NCI-H146 treated with DMSO at 0.1 percent for 48 hours (cell line): ENCODE measurements at regions not wholly inside any gene's neighbourhood (a gene's known extent, or its start where the extent isn't known, plus 50 kb on each side); places are given as distances from the start of the nearest gene placed in this dataset.

Source experiments
- DNase-seq: peaks from one replicate; lab custom pipeline; 2025; ENCODE audit not compliant: unreplicated experiment; lab: John Stamatoyannopoulos, UW

DNA sequence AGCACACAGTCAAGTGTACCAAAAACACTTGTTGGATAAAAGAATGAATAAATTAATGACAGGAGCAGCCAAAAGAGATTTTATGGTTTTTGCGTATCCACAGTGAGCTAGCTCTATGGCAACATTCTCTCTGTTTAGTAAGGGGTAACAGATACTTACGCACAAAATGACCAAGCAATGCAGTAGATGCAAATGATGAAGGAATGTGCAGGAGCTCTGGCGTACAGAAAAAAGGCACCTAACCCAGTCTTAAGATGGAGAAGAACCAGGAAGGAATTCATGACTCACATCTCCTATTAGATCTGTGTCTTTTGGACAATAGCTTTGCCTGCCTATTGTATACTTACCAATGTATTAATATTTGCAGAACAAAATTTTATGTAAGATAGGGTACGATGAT lies 191.9 kb upstream of the PREP start:
- DNase-seq = no peak

DNA sequence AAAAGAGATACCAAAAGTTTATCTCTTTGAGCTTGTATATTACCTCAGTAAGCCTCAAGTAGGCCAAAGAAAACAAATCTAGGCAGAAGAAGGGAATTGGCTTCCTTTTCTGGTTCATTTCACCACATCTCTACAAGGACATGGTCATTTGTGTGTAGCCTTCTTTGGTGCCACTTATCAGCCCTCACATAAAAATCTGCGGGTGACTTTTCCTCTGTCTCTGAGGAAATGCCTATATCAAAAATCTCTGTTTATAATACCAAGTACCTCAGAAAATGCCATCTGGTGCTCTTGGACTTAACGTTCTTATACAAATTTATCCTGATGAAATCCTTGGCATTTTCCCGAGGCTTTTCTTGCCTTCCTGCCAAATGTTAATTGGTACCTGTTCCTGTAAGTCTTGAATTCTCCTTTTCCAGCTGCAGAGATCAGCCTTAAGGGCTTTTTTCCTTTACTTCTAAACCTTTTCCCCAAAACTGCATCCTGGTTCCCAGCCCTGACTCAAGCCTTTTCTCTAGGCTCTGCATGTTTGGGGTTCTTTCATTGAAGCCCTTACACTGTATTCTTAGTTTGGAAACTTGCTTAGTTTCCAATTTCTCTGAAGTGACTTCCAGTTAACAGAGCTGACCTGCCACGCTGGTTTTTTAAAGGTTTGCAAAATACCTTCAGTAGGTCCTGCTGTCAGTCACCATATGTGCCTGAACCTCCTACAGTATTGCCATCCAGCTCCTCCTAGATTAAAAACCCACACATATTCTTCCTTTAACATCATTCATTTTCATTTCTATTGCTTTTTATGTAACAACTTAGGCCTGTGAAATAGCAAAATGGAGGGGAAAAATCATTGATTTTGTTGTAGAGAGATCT lies 191.2 kb upstream of the PREP start:
- no peak for DNase-seq

DNA sequence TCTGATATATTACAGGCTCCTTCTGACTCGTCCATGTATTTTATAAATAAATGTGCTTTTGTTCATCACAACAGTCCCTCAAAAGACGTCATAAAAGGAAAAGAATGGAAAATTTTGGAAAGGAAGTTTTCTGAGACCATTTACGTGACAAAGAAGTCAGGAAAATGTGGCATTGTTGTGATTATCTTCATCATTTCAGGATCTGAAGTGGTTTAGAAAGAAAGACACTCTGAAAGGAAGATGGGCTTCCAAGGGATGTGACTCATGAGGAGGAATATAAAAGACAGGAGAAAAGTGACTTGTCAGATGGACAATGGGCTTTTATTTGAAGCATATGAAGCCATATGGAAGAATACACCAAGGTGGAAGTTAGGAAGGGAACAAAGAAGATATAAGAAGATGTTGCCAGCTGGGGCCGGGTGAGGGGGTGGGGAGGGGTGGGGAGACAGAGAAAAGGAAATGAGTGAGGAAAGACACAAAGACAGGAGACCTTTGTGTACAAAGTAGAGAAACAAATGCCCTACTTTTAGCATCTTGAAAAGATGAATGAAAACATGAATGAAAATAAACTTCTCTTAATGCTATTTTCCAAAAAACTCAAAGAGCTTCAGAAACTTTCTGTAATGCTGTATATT lies 190.3 kb upstream of the PREP start:
- no peak for DNase-seq

DNA sequence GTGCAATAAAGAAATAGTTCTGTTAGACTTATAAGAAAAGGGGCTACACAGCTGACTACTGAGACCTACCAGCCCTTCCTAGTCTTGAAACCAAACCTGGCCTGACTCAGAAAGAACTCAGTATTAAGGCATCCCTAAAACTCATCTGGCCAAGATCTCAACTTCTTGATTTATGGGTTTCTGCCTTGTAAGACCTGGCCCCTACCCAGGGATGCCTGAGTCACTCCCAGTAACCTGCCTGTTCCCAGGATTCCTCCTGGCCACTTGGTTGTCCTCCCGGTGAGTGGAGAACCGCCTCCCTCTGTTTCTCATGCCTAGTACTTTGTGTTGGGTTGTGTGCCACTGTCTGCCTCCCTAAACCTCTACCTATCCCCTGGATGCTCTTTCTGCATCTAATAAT lies 189.4 kb upstream of the PREP start:
- no peak for DNase-seq

DNA sequence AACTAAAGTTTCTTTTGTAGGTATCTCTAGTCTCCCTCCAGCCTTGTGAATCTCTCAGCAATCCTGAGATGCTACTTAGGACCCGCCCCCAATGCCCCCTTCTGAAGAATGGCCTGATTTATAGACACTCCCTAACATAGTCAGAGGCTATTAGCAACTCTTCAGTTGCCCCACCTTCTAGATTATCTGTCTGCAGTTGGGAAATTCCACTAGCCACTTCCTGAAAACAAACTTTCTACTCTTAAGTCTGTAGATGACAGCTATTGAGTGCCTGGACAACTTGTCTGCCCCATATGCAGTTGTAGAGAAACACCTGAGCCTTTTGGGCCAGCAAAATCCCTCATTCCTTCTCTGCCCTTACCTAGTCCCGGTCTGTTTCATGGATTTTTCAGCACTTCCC lies 188.2 kb upstream of the PREP start:
- no peak for DNase-seq

DNA sequence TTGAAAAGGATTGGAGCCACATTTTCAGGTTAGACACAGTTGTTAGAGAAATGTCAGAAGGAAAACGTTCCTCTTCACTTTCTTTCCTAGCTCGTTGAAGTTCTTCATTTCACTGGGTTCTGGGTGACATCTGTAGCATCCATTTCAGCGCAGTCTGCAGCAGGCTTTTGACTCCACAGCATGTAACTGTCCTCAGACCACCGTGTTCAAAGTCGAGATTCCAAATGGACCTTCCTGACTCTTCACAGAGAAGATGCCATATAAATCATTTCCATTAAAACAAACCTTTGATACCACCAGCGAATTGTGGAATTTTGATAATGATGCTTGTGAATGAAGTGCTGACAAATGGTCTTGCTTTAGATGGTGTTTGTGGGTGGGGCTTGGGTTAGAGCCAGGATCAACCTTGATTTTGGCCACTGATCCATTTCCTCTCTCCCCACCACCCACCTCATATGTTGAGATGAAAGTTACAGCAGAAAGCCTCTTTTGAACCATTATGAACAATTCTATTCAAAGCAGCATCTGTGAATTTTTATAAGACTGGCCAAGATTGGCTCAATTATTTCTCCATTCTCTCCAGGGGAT lies 185.3 kb upstream of the PREP start:
- no peak for DNase-seq

DNA sequence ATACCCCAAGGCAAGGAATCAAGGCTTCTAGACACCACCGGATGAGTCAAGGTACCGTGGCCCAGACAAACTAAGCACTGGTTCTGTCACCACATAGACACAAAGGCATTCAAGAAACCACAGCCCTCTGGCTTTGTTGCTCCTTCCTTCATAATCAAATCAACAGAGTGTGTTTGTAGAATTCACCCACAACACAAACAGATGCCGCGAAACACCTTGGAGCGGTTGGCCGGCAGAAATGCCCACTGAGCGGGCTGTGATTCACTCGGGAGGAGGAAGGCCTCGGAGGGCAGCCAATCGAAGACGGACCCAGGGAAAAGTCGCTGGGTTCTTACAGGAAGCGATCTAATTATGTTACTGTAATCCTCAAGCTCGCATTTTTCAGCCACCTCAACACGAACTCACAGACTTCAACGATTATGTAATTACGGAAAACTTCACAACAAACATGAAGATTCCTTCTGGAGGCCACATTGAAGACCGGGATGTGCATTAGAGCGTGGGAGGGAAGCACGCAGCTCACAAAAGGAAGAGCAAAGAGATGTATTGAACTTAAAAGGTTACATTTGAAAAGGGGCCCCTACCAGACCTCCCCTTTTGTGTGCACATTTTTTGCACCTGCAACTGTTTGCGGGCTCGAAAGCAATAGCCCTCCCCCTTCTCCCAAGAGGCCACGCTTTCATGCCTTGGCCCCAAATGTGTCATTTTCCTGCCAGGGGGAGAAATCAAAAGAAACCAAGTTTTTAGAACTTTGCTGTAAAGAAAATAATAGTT lies 184.7 kb upstream of the PREP start:
- no peak for DNase-seq

DNA sequence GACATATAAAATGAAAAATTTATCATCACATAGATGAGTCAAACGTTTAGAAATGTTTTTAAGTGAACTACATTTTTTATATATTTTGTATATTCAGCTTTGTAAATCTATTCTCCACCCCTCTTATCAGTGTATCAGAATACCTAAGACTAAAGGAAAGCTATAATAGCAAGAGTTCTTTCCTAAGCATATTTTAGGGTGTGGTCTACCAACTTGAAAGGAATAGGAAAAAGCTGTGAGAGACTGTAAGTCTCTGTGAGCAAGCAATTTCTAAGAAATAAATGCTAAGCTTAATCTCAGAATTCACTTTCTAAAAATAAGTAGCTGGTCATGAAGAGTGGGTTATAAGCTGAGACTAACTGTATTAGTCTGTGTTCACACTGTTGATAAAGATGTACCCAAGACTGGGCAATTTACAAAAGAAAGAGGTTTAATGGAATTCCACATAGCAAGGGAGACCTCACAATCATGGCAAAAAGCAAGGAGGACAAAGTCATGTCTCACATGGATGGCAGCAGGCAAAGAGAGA lies 175.4 kb upstream of the PREP start:
- no peak for DNase-seq

DNA sequence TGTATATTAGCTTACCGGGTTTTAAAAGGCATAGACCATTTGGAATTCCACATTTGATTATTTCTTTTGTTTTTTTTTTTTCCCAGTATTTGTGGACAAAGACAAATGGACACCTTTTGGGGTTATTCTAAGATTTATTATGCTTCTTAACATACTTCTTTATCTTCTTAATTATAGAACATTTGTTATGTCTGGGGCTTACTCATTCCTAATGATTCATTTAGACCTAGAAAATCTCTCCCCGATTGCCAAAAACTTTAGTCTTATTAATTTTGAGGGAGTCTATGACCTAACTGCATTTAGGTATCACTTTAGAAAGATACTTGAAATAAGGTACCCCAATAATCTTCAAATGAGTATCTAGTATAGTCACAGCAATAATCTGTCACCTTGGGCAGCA lies 170.7 kb upstream of the PREP start:
- DNase-seq = no peak

DNA sequence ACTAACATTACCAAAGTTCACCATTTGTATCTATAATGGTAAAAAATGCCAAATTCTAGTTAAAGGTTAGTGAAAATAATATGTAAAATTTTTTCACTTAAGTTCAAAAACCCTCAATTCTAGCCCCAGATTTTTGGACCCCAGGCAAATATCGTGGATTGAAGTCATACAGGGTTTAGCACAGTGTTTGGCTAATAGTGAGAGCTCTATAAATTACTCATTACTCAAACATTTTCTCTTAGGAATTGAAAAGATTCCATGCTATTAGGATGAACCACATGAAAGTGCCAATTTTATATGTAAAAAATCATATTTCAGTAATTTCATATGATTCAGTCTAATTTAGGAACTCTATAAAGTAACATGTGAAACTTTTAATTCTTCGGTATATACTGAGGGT lies 170.3 kb upstream of the PREP start:
- DNase-seq = no peak

DNA sequence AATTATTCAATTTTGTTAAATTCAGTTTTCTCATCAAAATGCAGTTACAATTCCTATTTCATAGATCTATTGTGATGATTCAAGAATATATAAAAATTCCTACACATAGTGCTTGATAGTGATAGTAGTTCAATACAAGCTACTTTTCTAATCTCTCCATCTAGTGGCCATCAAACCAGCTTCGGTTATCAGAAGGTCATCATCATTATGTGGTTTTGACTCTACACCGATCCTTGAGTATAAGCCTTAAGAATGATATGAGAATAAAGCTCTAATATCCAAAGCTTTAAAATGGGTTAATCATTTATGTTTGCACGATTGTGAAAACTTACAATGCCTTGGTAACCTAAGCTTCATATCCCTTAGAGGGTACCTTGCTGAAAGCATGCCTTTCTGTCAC lies 167.5 kb upstream of the PREP start:
- DNase-seq = no peak

DNA sequence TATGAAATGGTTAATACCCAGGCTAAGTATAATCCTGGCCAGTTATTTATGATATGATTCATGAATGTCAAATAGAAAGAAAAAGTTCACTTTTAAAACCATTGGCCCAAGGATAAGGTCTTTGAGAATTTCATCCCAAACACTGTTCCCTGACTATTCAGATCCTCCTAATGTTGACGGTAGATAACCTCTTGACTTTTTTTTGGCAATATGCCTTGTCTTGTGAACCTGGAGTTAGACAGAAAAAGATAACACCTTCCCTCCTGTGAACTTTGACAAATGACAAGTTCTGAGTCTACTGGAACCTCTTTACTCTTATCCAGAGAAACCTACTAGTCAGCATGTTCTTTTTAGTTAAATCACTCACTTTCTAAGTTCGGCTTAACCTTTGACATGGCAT lies 166.8 kb upstream of the PREP start:
- no peak for DNase-seq

DNA sequence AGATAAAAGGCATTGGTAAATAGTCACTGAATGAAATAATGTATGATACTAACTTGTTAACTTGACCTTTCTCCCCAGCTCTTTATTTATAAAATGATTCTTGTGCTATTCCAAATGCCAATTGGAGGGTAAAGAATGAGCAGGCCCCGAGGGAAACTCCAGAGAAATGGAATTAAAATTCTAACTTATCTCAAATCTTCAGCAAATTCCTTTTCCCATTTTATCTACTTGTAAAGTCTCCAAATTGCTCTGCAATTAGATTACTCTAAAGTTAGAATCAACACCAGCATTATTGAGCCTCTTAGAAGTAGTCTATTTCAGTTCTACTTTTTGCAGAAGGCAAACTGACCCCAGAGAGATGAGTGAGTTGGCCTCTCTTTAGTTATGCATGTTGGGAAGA lies 165.9 kb upstream of the PREP start:
- DNase-seq = no peak

DNA sequence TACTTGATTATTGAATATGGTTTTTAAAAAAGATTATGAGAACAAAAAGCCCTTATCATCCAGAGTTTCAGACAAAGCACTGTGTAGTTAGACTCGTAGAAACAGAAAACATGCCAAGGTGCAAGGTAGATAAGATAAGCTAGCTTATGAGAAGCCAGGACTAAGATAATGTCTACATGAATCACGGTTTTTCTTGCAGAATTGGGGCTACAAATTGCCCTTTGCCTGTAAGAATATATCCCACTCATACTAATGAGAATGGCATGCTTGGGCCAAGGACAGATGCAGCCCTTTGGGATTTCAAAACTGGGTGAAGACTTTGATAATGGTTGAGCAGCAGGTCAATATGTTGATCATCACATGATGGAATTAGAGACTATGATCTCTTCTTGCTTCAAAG lies 165.3 kb upstream of the PREP start:
- no peak for DNase-seq

DNA sequence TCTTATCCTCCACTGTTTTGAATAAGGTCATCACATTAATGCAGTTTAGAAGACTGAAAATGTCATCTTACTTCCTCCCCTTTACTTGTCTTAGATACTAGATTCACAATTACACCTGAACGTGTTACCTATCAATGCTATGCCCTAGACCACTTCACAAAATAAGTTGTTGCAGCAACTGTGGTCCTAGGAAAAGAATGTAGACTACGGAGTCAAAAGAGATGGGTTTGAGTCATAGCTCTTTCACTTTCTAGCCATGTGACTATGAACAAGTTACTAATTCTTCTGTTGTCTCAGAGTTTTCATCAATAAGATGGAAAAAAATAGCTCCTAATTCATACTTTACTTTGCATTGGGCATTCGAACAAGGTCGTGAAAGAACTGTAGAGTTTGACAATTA lies 164.3 kb upstream of the PREP start:
- no peak for DNase-seq

DNA sequence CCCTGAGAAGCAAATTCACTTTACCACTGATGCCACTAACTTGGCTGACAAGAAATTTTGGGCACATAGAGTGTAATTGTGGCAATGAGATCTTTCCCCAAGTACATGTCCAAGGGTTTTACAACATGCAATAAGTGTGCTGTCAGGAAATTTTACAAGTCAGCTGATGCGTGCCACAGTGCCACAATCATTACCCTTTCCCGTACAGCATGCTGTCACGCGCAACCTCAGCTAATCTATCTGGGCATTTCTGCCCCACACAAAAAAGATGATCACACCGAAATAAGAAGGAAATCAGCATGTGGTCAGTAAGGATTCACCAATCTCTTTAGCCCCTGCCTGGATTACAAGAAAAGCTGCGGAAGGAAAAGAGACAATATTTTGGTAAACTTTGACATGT lies 163.6 kb upstream of the PREP start:
- DNase-seq = no peak

DNA sequence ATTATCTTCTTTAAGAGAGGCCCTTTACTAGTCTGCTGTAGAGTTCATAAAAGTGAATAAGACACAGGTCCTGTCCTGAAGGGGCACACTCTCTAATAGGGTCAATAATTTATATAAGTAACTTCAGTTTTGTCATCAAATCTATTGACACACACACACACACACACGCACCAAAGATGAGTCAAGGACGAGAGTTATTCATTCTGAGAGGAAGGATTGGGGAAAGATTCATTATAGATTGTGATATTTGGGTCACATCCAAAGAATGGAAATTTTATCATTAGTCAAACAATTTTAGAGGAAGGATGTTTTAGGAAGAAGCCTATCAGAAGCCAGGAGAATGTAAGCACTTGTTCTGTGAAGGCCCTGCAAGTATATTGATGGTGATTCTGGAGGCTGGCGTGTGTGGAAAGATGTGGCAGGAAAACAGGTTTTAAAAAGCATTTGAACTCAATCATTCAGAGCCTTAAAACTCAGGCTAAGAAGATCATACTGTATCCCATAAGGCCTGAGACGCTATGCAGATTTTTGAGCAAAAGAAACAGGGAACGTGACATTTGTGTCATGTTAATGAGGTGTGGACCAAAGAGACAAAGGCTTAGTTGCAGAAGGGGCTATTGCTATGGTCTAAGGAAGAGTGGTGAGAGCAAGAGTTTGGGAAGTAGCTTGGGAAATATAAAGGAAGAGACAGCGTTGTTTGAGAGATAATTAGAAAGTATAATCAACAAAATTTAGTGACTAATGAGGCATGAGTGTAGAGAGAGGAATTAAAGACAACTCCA lies 161.4 kb upstream of the PREP start:
- DNase-seq = no peak

DNA sequence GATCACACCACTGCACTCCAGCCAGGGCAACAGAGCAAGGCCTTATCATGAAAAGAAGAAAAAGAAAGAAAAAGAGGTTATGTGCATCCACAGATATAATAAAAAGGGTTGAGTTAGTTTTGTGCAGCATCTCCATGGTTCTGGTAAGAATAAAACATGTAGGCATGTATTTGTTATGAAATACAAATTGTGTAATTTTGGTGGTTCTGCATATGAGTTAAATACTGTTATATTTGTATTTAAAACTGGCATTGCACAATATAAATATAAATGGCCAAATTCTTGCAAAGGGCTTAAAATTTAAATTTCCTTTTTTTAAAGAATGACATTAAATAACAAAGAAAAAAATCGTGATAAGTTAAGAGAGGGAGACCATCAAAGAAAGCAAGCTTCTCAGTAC lies 159.1 kb upstream of the PREP start:
- no peak for DNase-seq

DNA sequence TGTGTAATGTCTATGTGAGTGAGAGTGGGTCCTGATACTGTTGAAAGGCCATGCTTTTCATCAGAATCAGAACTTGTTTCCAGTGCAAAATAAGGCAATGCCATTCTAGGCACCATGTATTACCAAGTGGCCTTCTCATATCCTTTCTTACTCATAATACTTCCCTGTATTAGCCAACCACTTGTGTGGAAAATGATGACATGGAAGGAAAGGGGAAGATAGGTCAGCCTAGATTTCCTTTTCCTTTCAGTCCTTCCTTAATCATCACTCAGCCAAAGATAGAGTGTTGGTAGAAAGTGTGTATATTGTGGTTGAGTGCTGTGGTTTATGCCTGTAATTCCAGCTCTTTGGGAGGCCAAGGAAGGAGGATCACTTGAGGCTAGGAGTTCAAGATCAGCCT lies 158.6 kb upstream of the PREP start:
- no peak for DNase-seq

DNA sequence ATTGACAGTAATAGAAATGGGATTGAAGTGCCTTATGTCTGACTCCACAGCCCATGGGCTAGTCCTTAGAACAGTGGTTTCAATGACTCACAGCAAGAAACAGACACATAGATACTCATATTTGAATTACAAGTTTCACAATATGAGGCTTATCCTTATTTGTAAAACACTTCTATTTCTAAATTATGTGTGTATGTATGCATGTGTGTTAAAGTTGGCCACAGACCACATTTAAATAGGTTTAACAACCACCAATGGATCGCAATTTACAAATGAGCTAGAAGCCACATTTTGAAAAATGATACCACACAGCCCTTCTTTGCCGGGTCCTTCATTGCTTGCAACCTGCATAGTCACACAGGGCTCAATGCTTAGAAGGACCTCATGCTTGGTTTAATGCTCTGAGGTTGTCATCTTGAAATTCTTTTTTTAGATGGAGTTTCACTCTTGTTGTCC lies 157.8 kb upstream of the PREP start:
- DNase-seq = no peak

DNA sequence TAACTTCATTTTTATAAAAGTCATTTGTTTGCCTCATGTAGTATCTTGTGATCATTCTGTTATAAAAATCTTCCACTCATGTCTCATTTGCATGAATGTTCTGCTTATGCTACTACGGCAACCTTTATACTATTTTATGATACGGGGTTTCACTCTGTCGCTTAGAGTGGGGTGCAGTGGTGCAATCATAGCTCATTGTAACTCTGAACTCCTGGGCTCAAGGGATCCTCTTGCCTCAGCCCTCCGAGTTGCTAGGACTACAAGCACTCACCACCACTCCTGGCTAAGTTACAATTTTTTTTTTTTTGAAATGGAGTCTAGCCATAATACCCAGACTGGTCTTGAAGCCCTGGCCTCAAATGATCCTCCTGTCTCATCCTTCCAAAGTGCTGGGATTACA lies 154.4 kb upstream of the PREP start:
- no peak for DNase-seq
